ENCODE measurements at regions not wholly inside any gene's neighbourhood (a gene's known extent, or its start where the extent isn't known, plus 50 kb on each side); places are given as distances from the start of the nearest gene placed in this dataset.

DNA sequence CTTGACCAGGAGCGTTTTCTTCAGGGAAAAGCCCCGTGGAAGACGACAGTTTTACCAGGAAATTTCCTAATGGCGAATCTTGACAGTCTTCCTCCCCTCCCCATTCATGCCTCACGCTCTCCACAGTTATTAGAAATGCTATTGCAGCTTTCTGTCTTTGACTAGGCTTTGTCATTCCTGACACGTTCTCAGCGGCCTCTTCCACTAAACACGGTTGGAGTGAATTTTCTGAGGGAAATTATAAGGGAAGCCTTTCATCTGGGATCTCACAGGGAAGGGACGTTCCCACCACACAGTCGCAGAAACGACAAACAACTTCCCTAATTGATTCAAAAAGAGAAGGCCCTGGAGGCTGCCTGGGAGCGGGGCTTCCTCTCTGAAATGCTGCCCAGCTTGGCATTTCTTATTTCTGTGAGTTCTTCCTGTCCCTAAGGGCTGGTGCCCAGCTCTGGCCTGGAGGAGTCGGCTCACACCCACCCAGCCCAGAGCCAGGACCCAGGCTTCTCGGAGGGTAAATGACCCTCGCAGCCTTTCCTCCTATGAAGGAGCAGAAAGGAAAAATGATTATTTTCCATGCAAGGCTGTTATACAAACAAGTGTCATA, 57.1 kb upstream of the PPP1R26 start:
- Histone ChIP-seq H3K9me3 (ENCODE audit: control insufficient read depth, insufficient read depth, low read depth, low read length) (no peaks in the 10 kb centered on the region), H3K36me3 (ENCODE audit: control insufficient read depth, insufficient read depth, low read length) (no peaks in the 10 kb centered on the region), H3K4me1 (ENCODE audit: control insufficient read depth, insufficient read depth, low read length) (no peaks in the 10 kb centered on the region), H3K27ac (ENCODE audit: low read length) (no peak overlapping the region), H3K4me3 (ENCODE audit: low read depth in 2 of 2, low read length in 2 of 2) (no peak overlapping the region), H3K27me3 (ENCODE audit: control insufficient read depth, insufficient read depth, low read length) (no peaks in the 10 kb centered on the region)
- POLR2A ChIA-PET: no interaction called here
- in situ Hi-C loops (cut with HindIII; ENCODE audit: low pct_unique_long_range_greater_than_20kb, low sequenced_read_pairs): no loop called here
- DNase-seq (ENCODE audit: low read depth, low spot score): no peak
- CTCF ChIA-PET: no interaction called here
- no peak for TF ChIP-seq POLR2AphosphoS5 (IDR thresholded peaks at IDR 0.05; ENCODE audit: low read depth, low read length)
- TF ChIP-seq TCF7L2 (IDR thresholded peaks at IDR 0.05; ENCODE audit: low read depth, low read length): no peak
- TF ChIP-seq REST (IDR thresholded peaks at IDR 0.05; ENCODE audit: insufficient read depth in 1 of 2, low read depth in 2 of 2, low read length in 1 of 2): no peak
- TF ChIP-seq, protein P1, sequence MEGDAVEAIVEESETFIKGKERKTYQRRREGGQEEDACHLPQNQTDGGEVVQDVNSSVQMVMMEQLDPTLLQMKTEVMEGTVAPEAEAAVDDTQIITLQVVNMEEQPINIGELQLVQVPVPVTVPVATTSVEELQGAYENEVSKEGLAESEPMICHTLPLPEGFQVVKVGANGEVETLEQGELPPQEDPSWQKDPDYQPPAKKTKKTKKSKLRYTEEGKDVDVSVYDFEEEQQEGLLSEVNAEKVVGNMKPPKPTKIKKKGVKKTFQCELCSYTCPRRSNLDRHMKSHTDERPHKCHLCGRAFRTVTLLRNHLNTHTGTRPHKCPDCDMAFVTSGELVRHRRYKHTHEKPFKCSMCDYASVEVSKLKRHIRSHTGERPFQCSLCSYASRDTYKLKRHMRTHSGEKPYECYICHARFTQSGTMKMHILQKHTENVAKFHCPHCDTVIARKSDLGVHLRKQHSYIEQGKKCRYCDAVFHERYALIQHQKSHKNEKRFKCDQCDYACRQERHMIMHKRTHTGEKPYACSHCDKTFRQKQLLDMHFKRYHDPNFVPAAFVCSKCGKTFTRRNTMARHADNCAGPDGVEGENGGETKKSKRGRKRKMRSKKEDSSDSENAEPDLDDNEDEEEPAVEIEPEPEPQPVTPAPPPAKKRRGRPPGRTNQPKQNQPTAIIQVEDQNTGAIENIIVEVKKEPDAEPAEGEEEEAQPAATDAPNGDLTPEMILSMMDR (IDR thresholded peaks at IDR 0.05): no peak
- TF ChIP-seq SIN3A (IDR thresholded peaks at IDR 0.05; ENCODE audit: borderline replicate concordance, insufficient read depth, low read depth, low read length): no peak
- no TSS peak for BruUV-seq (replicated peaks)
- no peak for ATAC-seq
- intact Hi-C loops (cut with micrococcal nuclease; ENCODE audit: unreplicated experiment): no loop called here

DNA sequence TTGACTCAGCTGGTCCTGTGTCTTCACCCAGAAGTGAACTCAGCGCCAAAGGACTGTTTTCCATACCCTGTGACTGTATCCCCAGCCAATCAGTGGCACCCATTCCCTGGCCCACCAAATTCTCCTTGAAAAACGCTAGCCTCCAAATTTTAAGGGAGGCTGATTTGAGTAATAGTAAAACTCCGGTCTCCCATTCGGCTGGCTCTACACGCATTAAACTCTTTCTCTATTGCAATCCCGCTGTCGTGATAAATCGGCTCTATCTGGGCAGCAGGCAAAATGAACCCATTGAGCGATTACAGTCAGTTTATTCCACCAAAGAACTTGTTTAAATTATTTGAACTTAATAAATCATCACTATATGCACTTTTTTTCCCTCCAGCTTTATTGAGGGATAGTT, 55.9 kb upstream of the PPP1R26 start:
- Histone ChIP-seq H3K4me3 (ENCODE audit: low read depth in 2 of 2, low read length in 2 of 2) (no peak overlapping the region), H3K9me3 (ENCODE audit: control insufficient read depth, insufficient read depth, low read depth, low read length) (no peaks in the 10 kb centered on the region), H3K4me1 (ENCODE audit: control insufficient read depth, insufficient read depth, low read length) (no peaks in the 10 kb centered on the region), H3K27ac (ENCODE audit: low read length) (no peak overlapping the region), H3K36me3 (ENCODE audit: control insufficient read depth, insufficient read depth, low read length) (no peaks in the 10 kb centered on the region), H3K27me3 (ENCODE audit: control insufficient read depth, insufficient read depth, low read length) (no peaks in the 10 kb centered on the region)
- no peak for DNase-seq (ENCODE audit: low read depth, low spot score)
- no peak for ATAC-seq
- in situ Hi-C loops (cut with HindIII; ENCODE audit: low pct_unique_long_range_greater_than_20kb, low sequenced_read_pairs) (no loop called here), intact Hi-C loops (cut with micrococcal nuclease; ENCODE audit: unreplicated experiment) (no loop called here)
- CTCF ChIA-PET: interaction anchor here (0.7 kb wide), 1 partner anchor 443 kb away, joined by 9 read pairs; no protein-coding TSS in a partner anchor
- no TSS peak for BruUV-seq (replicated peaks)
- TF ChIP-seq TCF7L2 (IDR thresholded peaks at IDR 0.05; ENCODE audit: low read depth, low read length) (no peak), POLR2AphosphoS5 (IDR thresholded peaks at IDR 0.05; ENCODE audit: low read depth, low read length) (no peak), SIN3A (IDR thresholded peaks at IDR 0.05; ENCODE audit: borderline replicate concordance, insufficient read depth, low read depth, low read length) (no peak), REST (IDR thresholded peaks at IDR 0.05; ENCODE audit: insufficient read depth in 1 of 2, low read depth in 2 of 2, low read length in 1 of 2) (no peak)
- TF ChIP-seq, protein P1 (IDR thresholded peaks at IDR 0.05): no peak
- POLR2A ChIA-PET: no interaction called here
